Adrenal gland (tissue), 5 donors: ENCODE measurements at regions not wholly inside any gene's neighbourhood (a gene's known extent, or its start where the extent isn't known, plus 50 kb on each side); places are given as distances from the start of the nearest gene placed in this dataset.

Experiments used
- POLR2A ChIP-seq, 2 donors: fragments of 450-650 bp; IDR thresholded peaks; one replicate each; pipeline ENCODE4 v1.6.1; 2017; ENCODE audit warnings: antibody characterized with exemption in 2 of 2, mild to moderate bottlenecking in 2 of 2, moderate library complexity in 1 of 2
- TF ChIP-seq, protein P1 (sequence below), 6 experiments: fragments of 450-650 bp in 4 of 6; fragments of 200-600 bp in 2 of 6; sonication (generic) in 1 of 6; IDR thresholded peaks; 1 replicate in 5 of 6; 2 replicates in 1 of 6; pipeline versions ENCODE4 v1.5.1 to v1.8.0; 2016 to 2021; ENCODE audit warnings: antibody characterized with exemption in 6 of 6, mild to moderate bottlenecking in 2 of 6, moderate library complexity in 1 of 6
- donor health status: DM: no; HTN: no; CAD: no.

DNA sequence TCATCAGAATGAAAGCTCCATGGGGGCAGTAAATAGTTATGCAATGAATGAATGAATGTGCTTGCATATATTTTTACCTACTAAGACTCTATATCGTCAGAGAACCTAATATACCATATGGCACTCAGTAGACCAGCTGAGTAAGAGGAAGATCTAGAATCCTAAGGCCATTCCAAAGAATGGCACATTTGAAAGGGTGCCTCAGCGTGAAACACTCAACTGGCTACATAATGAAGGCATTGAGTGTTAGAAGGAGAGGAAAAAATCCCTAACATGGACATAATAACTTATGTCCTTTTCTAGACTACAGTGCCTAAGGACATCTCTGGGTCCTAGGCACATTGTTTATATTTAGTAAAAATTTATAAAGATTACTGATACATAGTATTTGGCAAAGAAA lies 61.7 kb upstream of the ARID2 start:
- TF ChIP-seq, protein P1, sequence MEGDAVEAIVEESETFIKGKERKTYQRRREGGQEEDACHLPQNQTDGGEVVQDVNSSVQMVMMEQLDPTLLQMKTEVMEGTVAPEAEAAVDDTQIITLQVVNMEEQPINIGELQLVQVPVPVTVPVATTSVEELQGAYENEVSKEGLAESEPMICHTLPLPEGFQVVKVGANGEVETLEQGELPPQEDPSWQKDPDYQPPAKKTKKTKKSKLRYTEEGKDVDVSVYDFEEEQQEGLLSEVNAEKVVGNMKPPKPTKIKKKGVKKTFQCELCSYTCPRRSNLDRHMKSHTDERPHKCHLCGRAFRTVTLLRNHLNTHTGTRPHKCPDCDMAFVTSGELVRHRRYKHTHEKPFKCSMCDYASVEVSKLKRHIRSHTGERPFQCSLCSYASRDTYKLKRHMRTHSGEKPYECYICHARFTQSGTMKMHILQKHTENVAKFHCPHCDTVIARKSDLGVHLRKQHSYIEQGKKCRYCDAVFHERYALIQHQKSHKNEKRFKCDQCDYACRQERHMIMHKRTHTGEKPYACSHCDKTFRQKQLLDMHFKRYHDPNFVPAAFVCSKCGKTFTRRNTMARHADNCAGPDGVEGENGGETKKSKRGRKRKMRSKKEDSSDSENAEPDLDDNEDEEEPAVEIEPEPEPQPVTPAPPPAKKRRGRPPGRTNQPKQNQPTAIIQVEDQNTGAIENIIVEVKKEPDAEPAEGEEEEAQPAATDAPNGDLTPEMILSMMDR (IDR thresholded peaks at IDR 0.05): no peak
- TF ChIP-seq POLR2A (IDR thresholded peaks at IDR 0.05): no peak
